LNCAP (cell line): ENCODE measurements at regions not wholly inside any gene's neighbourhood (a gene's known extent, or its start where the extent isn't known, plus 50 kb on each side); places are given as distances from the start of the nearest gene placed in this dataset.

ENCODE experiments used
- TF ChIP-seq, protein P1 (sequence below): fragments of 450-650 bp; IDR thresholded peaks from 2 replicates; pipeline ENCODE4 v1.5.1; 2017; ENCODE audit warnings: mild to moderate bottlenecking

DNA sequence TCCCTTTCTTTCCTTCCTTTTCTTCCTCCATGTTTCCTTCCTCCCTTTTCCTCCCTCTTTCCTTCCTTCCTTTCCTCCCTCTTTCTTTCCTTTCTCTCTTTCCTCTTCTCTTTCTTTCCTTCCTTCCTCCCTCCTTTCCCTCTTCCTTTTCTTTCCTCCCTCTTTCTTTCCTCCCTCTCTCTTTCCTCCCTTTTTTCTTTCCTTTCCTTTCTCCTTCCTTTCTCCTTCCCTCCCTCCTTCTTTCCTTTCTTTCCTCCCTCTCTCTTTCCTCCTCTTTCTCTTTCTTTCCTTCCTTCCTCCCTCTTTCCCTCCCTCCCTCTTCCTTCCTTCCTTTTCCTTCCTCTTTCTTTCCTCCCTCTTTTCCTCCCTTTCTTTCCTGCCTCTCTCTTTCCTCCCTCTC, 86.3 kb upstream of the FERMT1 start:
- TF ChIP-seq, protein P1, sequence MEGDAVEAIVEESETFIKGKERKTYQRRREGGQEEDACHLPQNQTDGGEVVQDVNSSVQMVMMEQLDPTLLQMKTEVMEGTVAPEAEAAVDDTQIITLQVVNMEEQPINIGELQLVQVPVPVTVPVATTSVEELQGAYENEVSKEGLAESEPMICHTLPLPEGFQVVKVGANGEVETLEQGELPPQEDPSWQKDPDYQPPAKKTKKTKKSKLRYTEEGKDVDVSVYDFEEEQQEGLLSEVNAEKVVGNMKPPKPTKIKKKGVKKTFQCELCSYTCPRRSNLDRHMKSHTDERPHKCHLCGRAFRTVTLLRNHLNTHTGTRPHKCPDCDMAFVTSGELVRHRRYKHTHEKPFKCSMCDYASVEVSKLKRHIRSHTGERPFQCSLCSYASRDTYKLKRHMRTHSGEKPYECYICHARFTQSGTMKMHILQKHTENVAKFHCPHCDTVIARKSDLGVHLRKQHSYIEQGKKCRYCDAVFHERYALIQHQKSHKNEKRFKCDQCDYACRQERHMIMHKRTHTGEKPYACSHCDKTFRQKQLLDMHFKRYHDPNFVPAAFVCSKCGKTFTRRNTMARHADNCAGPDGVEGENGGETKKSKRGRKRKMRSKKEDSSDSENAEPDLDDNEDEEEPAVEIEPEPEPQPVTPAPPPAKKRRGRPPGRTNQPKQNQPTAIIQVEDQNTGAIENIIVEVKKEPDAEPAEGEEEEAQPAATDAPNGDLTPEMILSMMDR = no peak

DNA sequence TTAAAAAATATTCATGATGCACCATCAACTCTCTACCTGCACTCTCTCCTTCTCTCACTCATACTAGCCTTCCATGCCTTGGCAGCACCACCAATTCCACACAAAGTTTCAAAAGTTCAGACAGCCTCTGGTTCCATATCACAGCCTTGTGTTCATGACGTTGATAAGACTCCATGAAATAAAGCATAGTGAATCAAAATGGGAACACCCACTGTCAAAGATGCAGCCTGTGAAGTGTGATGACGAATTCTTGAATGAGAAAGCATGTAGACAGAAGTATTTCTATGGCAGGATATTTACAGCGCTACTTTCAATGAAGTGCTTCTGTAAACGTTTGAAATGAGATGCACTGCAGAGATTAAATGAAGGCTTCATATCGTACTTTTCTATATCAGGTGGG, 77.3 kb upstream of the FERMT1 start:
- TF ChIP-seq, protein P1 = no peak

DNA sequence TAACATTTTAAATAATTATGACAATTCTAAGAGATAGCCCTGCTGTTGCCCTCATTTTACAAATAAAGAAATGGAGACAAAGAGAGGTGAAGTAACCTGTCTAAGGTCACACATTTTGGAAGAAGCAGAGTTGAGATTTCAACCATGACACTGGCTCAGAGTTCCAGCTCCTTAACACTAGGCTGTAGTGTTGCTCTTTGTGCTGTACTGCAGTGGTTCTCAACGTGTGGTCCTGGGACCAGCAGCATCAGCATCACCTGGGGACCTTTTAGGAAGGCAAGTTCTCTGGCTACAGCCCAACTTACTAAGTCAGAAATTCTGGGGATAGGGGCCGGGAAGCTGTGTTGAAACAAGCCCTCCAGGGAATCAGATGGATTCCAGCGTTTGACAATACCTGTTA, 62.4 kb upstream of the FERMT1 start:
- TF ChIP-seq, protein P1 = 0 out of 2 replicates have a peak, but pooled peaks have one; percentile 13

DNA sequence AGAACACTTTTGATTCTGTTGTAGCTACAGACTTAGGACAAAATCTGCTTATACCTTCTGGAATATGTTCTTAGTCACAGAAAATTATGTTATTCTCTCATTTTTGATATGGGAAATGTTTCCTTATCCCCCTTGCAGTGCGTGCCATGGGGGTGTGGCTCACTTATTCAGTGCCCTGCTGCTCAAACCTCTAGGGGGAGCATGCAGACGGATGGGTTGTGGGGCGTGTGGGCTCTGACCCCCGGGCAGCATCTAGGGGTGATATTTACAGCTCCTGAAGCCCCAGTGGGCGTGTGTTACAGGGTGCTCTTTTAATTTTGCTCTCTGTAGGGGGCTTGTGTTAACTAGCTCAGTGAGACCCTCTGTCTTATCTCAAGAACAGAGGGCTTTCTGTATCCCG, 61.3 kb upstream of the FERMT1 start:
- TF ChIP-seq, protein P1 = peak; percentile 23; the same call in 1 of the 2 replicates

DNA sequence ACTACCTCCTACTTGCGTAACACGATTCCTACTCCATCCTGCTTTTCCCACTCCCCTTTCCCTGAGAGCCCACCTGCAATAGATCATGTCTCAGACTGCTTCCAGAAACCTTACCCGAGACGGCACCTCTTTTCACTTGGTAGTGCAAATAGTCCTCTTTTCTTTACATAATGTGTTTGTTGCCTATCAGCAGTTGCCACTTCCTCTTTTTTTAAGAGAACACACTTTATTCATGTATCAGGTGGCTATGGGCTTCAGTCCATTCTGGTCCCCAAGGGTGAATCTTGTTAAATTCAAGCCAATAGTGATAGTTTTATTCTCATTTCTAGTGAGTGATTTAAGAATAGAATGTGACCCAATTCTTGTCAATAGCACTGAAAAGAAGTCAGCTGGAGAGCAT, 57.7 kb upstream of the FERMT1 start:
- TF ChIP-seq, protein P1 = no peak

DNA sequence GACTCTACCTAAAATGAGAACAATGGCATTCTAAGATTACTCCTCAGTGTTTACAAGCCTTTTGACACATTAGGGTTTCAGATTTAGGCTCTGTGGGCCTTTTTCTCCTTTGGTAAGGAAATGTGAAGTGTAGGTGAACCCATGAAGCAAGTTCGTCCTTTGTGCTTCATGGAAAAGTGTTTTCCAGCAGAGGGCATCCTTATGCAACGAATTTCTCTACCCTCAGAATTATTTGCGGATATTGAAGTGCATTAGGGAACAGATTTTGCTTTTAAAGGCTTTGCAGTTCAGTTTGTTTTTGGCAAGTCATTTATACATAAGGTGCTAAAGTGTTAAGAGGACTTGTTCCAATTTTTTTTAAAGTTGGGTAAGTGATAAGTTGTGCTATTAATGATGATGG, 55.7 kb upstream of the FERMT1 start:
- TF ChIP-seq, protein P1 = peak; percentile 61

DNA sequence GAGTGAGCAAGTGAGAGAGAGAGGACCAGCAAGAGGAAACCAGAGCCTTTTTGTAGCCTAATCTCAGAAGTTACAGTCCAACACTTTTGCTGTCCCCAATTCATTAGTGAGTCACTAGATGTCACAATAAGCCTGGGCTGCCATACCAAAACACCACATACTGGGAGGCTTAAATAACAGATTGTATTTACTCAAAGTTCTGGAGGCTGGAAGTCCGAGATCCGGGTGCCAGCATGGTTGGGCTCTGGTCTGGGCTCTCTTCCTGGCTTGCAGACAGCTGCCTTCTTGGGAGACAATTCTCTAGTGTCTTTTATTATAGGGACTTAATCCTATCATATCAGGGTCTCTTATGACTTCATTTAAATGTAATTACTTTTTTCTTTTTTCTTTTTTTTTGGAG, 50.7 kb upstream of the FERMT1 start:
- TF ChIP-seq, protein P1 = no peak
